Osteoblast (primary cell): ENCODE measurements at regions not wholly inside any gene's neighbourhood (a gene's known extent, or its start where the extent isn't known, plus 50 kb on each side); places are given as distances from the start of the nearest gene placed in this dataset.
"Not testable (repeated sequence)": the region's sequence is repeated elsewhere in the genome, so short reads cannot be mapped to it uniquely, and the experiment has no call there.

Source experiments
- DNase-seq: peaks from one replicate; pipeline ENCODE4 v3.0.0; 2011; ENCODE audit warnings: low spot score, mixed read lengths; ENCODE audit not compliant: insufficient read length; ENCODE audit errors: missing footprints
- H2AFZ ChIP-seq: 2 replicates; pipeline ENCODE4 v1.6.0; 2011; ENCODE audit warnings: mild to moderate bottlenecking, low read length
- H3K27ac ChIP-seq: 2 replicates; pipeline ENCODE4 v1.5.1; 2011; ENCODE audit warnings: mild to moderate bottlenecking, low read depth, low read length, moderate library complexity
- H3K27me3 ChIP-seq: 2 replicates; pipeline ENCODE4 v1.6.0; 2012; ENCODE audit warnings: mild to moderate bottlenecking, control low read depth, inconsistent platforms, low read length, moderate library complexity; ENCODE audit not compliant: insufficient read depth
- H3K36me3 ChIP-seq: 2 replicates; pipeline ENCODE4 v1.5.1; 2011; ENCODE audit warnings: mild to moderate bottlenecking, low read length, control low read depth, moderate library complexity; ENCODE audit not compliant: insufficient read depth
- H3K4me1 ChIP-seq: 2 replicates; pipeline ENCODE4 v1.5.1; 2011; ENCODE audit warnings: mild to moderate bottlenecking, low read length, control low read depth, moderate library complexity; ENCODE audit not compliant: insufficient read depth
- H3K4me2 ChIP-seq: 2 replicates; pipeline ENCODE4 v1.6.0; 2011; ENCODE audit warnings: mild to moderate bottlenecking, low read length; ENCODE audit not compliant: insufficient read depth
- H3K4me3 ChIP-seq: fragments of 200-600 bp; sonication (generic); 3 replicates; pipeline ENCODE4 v1.5.1; 2012; ENCODE audit warnings: mild to moderate bottlenecking, low read length, inconsistent platforms; ENCODE audit not compliant: insufficient read depth
- H3K79me2 ChIP-seq: 2 replicates; pipeline ENCODE4 v1.6.0; 2012; ENCODE audit warnings: mild to moderate bottlenecking, low read length, control low read depth, inconsistent platforms; ENCODE audit not compliant: insufficient read depth
- H3K9me3 ChIP-seq: 2 replicates; pipeline ENCODE4 v1.5.1; 2011; ENCODE audit warnings: low read depth, low read length, control low read depth
- H4K20me1 ChIP-seq: 2 replicates; pipeline ENCODE4 v1.6.0; 2012; ENCODE audit warnings: mild to moderate bottlenecking, low read length, control low read depth; ENCODE audit not compliant: insufficient read depth

DNA sequence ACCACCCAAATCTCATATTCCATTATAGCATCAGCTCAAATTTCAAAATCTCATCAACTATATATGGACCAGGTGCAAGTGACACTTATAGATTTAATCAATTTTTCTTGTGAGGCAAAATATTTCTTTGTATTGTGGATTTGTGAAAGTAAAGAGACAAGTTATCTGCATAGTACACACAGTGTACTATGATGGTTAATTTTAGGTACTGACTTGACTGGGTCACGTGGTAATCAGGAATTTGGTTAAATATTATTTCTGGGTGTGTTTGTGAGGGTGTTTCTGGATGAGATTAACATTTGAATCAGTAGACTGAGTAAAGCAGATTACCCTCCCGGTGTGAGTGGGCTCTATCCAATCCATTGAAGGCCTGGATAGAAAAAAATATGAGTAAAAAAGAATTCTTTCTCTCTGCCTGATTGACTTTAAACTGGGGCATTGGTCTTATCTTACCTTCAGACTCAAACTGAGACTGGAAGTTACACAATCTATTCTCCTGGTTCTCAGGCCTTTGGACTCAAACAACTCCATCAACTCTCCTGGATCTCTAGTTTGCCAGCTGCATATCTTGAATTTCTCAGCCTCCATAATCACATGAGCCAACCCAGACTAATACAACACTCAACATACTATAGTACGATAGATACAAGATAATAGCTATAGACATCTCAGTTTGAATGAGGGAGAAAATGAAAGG is 799.9 kb downstream of the NAP1L3 start:
- H3K27me3 ChIP-seq, H4K20me1 ChIP-seq, DNase-seq, H3K4me3 ChIP-seq, H3K4me2 ChIP-seq, H2AFZ ChIP-seq, H3K36me3 ChIP-seq, H3K9me3 ChIP-seq, H3K79me2 ChIP-seq, H3K27ac ChIP-seq, H3K4me1 ChIP-seq: not testable (repeated sequence)

GRCh38 chrX:92849998-92850397 is 823.4 kb downstream of the NAP1L3 start:
- not testable (repeated sequence) for DNase-seq, H3K4me2 ChIP-seq, H2AFZ ChIP-seq, H3K4me1 ChIP-seq, H3K27me3 ChIP-seq, H3K36me3 ChIP-seq, H3K27ac ChIP-seq, H3K4me3 ChIP-seq, H3K79me2 ChIP-seq, H3K9me3 ChIP-seq, H4K20me1 ChIP-seq

DNA sequence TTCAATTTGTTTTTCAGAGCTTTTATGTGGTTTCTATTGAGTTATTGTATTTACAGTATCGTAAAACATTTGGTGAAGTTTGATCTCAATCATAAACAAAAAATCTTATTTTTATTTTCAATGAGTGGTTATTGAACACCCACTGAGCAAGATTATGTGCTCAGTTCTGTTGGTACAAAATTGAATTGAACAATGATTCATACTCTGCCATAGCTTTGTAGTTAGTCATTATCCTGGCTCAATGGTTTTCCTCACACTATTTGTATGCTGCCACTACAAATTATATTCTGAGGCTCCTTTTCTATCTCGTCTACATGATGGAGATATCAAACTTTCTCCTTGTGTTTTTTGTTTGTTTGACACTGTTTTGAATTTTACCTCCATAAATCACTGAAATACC is 829.5 kb downstream of the NAP1L3 start:
- DNase-seq, H3K4me3 ChIP-seq, H3K4me2 ChIP-seq, H3K36me3 ChIP-seq, H3K9me3 ChIP-seq, H3K4me1 ChIP-seq, H2AFZ ChIP-seq, H3K27ac ChIP-seq, H3K27me3 ChIP-seq, H4K20me1 ChIP-seq, H3K79me2 ChIP-seq: not testable (repeated sequence)

DNA sequence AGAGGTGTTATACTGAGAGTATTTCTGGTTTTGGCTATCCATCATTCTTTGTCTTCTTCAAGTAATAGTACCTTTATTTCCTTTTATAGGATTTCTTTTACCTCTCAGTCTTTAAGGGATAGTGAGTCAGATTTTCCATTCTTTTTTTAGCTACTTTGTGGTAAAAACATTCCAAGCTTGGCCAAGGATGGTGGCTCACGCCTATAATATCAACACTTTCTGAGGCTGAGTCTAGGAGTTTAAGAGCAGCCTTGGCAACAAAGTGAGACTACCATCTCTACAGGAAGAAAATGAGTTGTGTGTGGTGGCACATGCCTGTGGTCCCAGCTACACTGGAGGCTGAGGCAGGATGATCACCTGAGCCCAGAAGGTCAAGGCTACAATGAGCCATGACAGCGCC is 840.6 kb downstream of the NAP1L3 start:
- H4K20me1 ChIP-seq, H3K27me3 ChIP-seq, H3K79me2 ChIP-seq, H3K4me3 ChIP-seq, H2AFZ ChIP-seq, H3K27ac ChIP-seq, H3K9me3 ChIP-seq, H3K4me2 ChIP-seq, DNase-seq, H3K36me3 ChIP-seq, H3K4me1 ChIP-seq: not testable (repeated sequence)

DNA sequence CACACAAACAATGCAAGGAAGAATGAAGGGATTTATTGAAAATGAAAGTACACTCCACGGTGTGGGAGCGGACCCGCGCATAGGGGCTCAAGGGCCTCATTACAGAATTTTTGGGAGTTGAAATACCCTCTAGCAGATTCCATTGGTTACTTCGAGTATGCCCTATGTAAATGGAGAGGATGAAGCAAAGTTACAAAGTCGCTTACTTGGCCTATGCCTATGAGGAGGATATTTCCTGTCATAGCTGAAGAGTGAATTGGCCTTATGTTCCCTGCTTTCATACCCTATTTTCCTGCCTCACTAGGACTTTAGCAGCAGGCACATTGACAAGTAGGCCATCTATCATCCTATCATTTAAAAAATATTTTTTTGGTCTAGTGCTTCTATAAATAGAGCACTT is 843.3 kb downstream of the NAP1L3 start:
- not testable (repeated sequence) for H3K4me3 ChIP-seq, DNase-seq, H3K9me3 ChIP-seq, H3K79me2 ChIP-seq, H3K27me3 ChIP-seq, H4K20me1 ChIP-seq, H3K4me2 ChIP-seq, H3K4me1 ChIP-seq, H2AFZ ChIP-seq, H3K27ac ChIP-seq, H3K36me3 ChIP-seq

DNA sequence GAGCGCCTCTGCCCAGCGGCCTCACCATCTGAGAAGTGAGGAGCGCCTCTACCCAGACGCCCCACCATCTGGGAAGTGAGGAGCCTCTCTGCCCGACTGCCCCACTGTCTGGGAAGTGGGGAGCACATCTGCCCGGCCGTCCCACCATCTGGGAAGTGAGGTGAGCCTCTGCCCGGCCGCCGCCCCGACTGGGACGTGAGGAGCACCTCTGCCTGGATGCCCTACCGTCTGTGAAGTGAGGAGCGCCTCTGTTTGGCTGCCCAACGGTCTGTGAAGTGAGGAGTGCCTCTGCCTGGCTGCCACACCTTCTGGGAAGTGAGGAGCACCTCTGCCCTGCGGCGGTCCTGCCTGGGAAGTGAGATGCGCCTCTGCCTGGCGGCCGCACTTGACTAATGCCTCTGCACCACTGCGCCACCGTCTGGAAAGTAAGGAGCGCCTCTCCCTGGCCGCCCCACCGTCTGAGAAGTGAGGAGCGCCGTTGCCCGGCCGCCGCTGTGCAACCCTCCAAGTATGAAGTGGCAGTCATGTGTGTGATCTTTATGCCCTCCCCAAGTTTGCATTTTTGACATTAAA is 851.7 kb downstream of the NAP1L3 start:
- peak; percentile 4 for DNase-seq
- H3K4me2 ChIP-seq: not testable (repeated sequence)

GRCh38 chrX:92792080-92792479 is 881.3 kb downstream of the NAP1L3 start:
- not testable (repeated sequence) for H3K27ac ChIP-seq, DNase-seq, H4K20me1 ChIP-seq, H2AFZ ChIP-seq, H3K79me2 ChIP-seq, H3K4me2 ChIP-seq, H3K9me3 ChIP-seq, H3K4me1 ChIP-seq, H3K27me3 ChIP-seq, H3K36me3 ChIP-seq, H3K4me3 ChIP-seq

More for the DNA sequence above, 851.7 kb downstream of the NAP1L3 start:
- H3K36me3 ChIP-seq, H2AFZ ChIP-seq, H3K27me3 ChIP-seq, H4K20me1 ChIP-seq, H3K4me3 ChIP-seq, H3K27ac ChIP-seq, H3K79me2 ChIP-seq, H3K9me3 ChIP-seq, H3K4me1 ChIP-seq: not testable (repeated sequence)

DNA sequence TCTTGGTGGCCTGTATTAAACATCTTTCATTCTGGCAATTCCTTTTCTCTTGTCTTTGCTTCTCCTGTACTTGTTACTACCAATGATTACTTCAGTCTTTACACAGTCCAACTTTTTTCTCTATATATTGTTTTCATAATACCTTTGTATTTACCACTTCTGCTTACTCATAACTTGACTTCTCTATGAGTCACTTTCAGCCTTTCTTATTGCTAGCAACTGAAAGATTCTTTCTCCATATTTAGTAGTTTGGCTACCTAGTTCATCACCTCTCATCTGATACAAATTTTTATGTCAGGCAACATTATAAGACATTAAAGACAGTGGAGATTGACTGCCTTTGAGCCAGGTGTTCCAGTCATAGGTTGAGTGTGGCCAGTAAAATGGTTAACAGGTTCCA is 893.3 kb downstream of the NAP1L3 start:
- not testable (repeated sequence) for H3K79me2 ChIP-seq, H3K36me3 ChIP-seq, DNase-seq, H3K4me3 ChIP-seq, H4K20me1 ChIP-seq, H3K9me3 ChIP-seq, H3K4me1 ChIP-seq, H3K27ac ChIP-seq, H2AFZ ChIP-seq, H3K4me2 ChIP-seq, H3K27me3 ChIP-seq

- H3K36me3 ChIP-seq: not testable (repeated sequence)
Observed at GRCh38 chrX:92774016-92774415, 899.4 kb downstream of the NAP1L3 start.

More at GRCh38 chrX:92774016-92774415, 899.4 kb downstream of the NAP1L3 start:
- not testable (repeated sequence) for H3K4me2 ChIP-seq, H4K20me1 ChIP-seq, H3K4me3 ChIP-seq, H3K9me3 ChIP-seq, DNase-seq, H3K27me3 ChIP-seq, H3K4me1 ChIP-seq, H3K27ac ChIP-seq, H2AFZ ChIP-seq, H3K79me2 ChIP-seq
